K562 (cell line): ENCODE measurements at regions not wholly inside any gene's neighbourhood (a gene's known extent, or its start where the extent isn't known, plus 50 kb on each side); places are given as distances from the start of the nearest gene placed in this dataset.

Experiments
- CAMTA2 ChIP-seq: fragments of 250-450 bp; sonication (Bioruptor Pico); conservative IDR thresholded peaks from 2 replicates; pipeline ENCODE4 v1.5.1; 2022
- HNRNPH1 ChIP-seq: fragments of 200-400 bp; formaldehyde crosslinking; optimal IDR thresholded peaks from 2 replicates; pipeline ENCODE3; 2017; ENCODE audit warnings: low read depth, mild to moderate bottlenecking, low read length, moderate library complexity
- HSF4 ChIP-seq: fragments of 250-450 bp; sonication (Bioruptor Pico); IDR thresholded peaks from 2 replicates; pipeline ENCODE4 v2.1.2; 2022; ENCODE audit warnings: mild to moderate bottlenecking, moderate library complexity, borderline replicate concordance
- KAT8 ChIP-seq: fragments of 450-650 bp; IDR thresholded peaks from 2 replicates; pipeline ENCODE4 v1.6.1; 2016; ENCODE audit warnings: low read depth, mild to moderate bottlenecking
- PHB2 ChIP-seq: fragments of 450-650 bp; IDR thresholded peaks from 2 replicates; pipeline ENCODE4 v1.6.1; 2017; ENCODE audit warnings: low read depth
- UBTF ChIP-seq, 2 experiments: IDR thresholded peaks; 2 replicates each; pipeline ENCODE4 v1.6.1; 2012; ENCODE audit warnings: improper control_type of control experiment in 2 of 2, low read depth in 2 of 2, low read length in 2 of 2, borderline replicate concordance in 1 of 2
- ZNF174 ChIP-seq: fragments of 250-450 bp; sonication (Bioruptor Pico); IDR thresholded peaks from 2 replicates; pipeline ENCODE4 v1.4.0; 2020; ENCODE audit warnings: mild to moderate bottlenecking
- ZNF274 ChIP-seq: IDR thresholded peaks from 2 replicates; pipeline ENCODE4 v1.6.1; 2011; ENCODE audit warnings: low read depth, mild to moderate bottlenecking, low read length, moderate library complexity, borderline replicate concordance
- ZNF586 ChIP-seq: fragments of 450-650 bp; formaldehyde crosslinking; conservative IDR thresholded peaks from 2 replicates; pipeline ENCODE4 v1.4.0; 2020; ENCODE audit warnings: mild to moderate bottlenecking, moderate library complexity
- TF ChIP-seq, protein P1 (sequence below): sonication (generic); formaldehyde crosslinking; IDR thresholded peaks from 2 replicates; pipeline ENCODE4 v1.9.0; 2022; ENCODE audit warnings: mild to moderate bottlenecking, missing genetic modification reagents
- TF ChIP-seq, protein P2 (sequence below): fragments of 450-650 bp; IDR thresholded peaks from 2 replicates; pipeline ENCODE4 v1.6.1; 2016; ENCODE audit warnings: borderline replicate concordance

GRCh38 chr18:68056936-68057335 lies 540.4 kb upstream of the DSEL start (continued):
- TF ChIP-seq, protein P1, sequence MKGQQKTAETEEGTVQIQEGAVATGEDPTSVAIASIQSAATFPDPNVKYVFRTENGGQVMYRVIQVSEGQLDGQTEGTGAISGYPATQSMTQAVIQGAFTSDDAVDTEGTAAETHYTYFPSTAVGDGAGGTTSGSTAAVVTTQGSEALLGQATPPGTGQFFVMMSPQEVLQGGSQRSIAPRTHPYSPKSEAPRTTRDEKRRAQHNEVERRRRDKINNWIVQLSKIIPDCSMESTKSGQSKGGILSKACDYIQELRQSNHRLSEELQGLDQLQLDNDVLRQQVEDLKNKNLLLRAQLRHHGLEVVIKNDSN (CRISPR knock-in tag), result no peak
- no peak for TF ChIP-seq KAT8
- TF ChIP-seq, protein P2, sequence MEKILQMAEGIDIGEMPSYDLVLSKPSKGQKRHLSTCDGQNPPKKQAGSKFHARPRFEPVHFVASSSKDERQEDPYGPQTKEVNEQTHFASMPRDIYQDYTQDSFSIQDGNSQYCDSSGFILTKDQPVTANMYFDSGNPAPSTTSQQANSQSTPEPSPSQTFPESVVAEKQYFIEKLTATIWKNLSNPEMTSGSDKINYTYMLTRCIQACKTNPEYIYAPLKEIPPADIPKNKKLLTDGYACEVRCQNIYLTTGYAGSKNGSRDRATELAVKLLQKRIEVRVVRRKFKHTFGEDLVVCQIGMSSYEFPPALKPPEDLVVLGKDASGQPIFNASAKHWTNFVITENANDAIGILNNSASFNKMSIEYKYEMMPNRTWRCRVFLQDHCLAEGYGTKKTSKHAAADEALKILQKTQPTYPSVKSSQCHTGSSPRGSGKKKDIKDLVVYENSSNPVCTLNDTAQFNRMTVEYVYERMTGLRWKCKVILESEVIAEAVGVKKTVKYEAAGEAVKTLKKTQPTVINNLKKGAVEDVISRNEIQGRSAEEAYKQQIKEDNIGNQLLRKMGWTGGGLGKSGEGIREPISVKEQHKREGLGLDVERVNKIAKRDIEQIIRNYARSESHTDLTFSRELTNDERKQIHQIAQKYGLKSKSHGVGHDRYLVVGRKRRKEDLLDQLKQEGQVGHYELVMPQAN, result no peak
- TF ChIP-seq CAMTA2 (CRISPR knock-in tag), result no peak
- TF ChIP-seq UBTF (IDR thresholded peaks at IDR 0.05; ENCODE audit: borderline replicate concordance in 1 of 2, low read depth in 2 of 2, low read length in 2 of 2), result no peak
- no peak for TF ChIP-seq HNRNPH1
- TF ChIP-seq HSF4, result no peak
- no peak for TF ChIP-seq ZNF274
- no peak for TF ChIP-seq PHB2
- no peak for TF ChIP-seq ZNF586 (CRISPR knock-in tag)
- TF ChIP-seq ZNF174, result no peak
